Esophagus squamous epithelium (tissue), 4 donors: ENCODE measurements at regions not wholly inside any gene's neighbourhood (a gene's known extent, or its start where the extent isn't known, plus 50 kb on each side); places are given as distances from the start of the nearest gene placed in this dataset.

Experiments used
- POLR2A ChIP-seq, 4 donors: fragments of 450-650 bp; IDR thresholded peaks; one replicate each; pipeline ENCODE4 v1.6.1; 2017; ENCODE audit warnings: antibody characterized with exemption in 4 of 4, mild to moderate bottlenecking in 4 of 4, moderate library complexity in 3 of 4
- TF ChIP-seq, protein P1 (sequence below), 6 experiments: fragments of 450-650 bp in 4 of 6; fragments of 200-600 bp in 2 of 6; sonication (generic) in 2 of 6; IDR thresholded peaks; one replicate each; pipeline ENCODE4 v1.5.1; 2016 to 2019; ENCODE audit warnings: antibody characterized with exemption in 6 of 6, mild to moderate bottlenecking in 4 of 6, moderate library complexity in 4 of 6

GRCh38 chr5:96045888-96046287 lies 84.2 kb upstream of the ELL2 start:
- TF ChIP-seq, protein P1, sequence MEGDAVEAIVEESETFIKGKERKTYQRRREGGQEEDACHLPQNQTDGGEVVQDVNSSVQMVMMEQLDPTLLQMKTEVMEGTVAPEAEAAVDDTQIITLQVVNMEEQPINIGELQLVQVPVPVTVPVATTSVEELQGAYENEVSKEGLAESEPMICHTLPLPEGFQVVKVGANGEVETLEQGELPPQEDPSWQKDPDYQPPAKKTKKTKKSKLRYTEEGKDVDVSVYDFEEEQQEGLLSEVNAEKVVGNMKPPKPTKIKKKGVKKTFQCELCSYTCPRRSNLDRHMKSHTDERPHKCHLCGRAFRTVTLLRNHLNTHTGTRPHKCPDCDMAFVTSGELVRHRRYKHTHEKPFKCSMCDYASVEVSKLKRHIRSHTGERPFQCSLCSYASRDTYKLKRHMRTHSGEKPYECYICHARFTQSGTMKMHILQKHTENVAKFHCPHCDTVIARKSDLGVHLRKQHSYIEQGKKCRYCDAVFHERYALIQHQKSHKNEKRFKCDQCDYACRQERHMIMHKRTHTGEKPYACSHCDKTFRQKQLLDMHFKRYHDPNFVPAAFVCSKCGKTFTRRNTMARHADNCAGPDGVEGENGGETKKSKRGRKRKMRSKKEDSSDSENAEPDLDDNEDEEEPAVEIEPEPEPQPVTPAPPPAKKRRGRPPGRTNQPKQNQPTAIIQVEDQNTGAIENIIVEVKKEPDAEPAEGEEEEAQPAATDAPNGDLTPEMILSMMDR (IDR thresholded peaks at IDR 0.05) = no peak
- no peak for TF ChIP-seq POLR2A (IDR thresholded peaks at IDR 0.05)
